ENCODE measurements at regions not wholly inside any gene's neighbourhood (a gene's known extent, or its start where the extent isn't known, plus 50 kb on each side); places are given as distances from the start of the nearest gene placed in this dataset.

- TF ChIP-seq CTCF (IDR thresholded peaks at IDR 0.05) (no peak), POLR2A (IDR thresholded peaks at IDR 0.05) (no peak)
Observed at GRCh38 chr2:2507417-2507997, 176.4 kb upstream of the MYT1L start.
